H1 (cell line): ENCODE measurements at regions not wholly inside any gene's neighbourhood (a gene's known extent, or its start where the extent isn't known, plus 50 kb on each side); places are given as distances from the start of the nearest gene placed in this dataset.

Experiments
- EZH2 ChIP-seq: fragments of 200-600 bp; sonication (generic); IDR thresholded peaks from 2 replicates; pipeline ENCODE4 v1.7.1; 2012; ENCODE audit warnings: low read depth, mild to moderate bottlenecking, moderate library complexity, low read length, inconsistent platforms; ENCODE audit not compliant: severe bottlenecking
- JUND ChIP-seq: IDR thresholded peaks from 2 replicates; pipeline ENCODE4 v1.6.1; 2011; ENCODE audit warnings: mild to moderate bottlenecking, improper control_type of control experiment, low read length
- MAFK ChIP-seq: IDR thresholded peaks from 2 replicates; pipeline ENCODE4 v1.6.1; 2012; ENCODE audit warnings: low read depth, mild to moderate bottlenecking, improper control_type of control experiment, low read length
- PHF8 ChIP-seq: fragments of 200-600 bp; sonication (generic); conservative IDR thresholded peaks from 2 replicates; pipeline ENCODE4 v1.7.1; 2012; ENCODE audit warnings: low read depth, mild to moderate bottlenecking, inconsistent platforms, low read length, moderate library complexity
- POLR2A ChIP-seq, 2 experiments: IDR thresholded peaks; 1 replicate in 1 of 2; 2 replicates in 1 of 2; pipeline ENCODE4 v1.6.1; 2011; ENCODE audit warnings: low read depth in 2 of 2, low read length in 2 of 2, mild to moderate bottlenecking in 2 of 2; ENCODE audit errors: control extremely low read depth in 1 of 2
- RXRA ChIP-seq: IDR thresholded peaks from 2 replicates; pipeline ENCODE4 v1.6.1; 2011; ENCODE audit warnings: low read depth, mild to moderate bottlenecking, low read length, moderate library complexity; ENCODE audit not compliant: insufficient read depth
- TF ChIP-seq, protein P1 (sequence below), 3 experiments: IDR thresholded peaks; 1 replicate in 2 of 3; 2 replicates in 1 of 3; pipeline versions ENCODE4 v1.5.1 to v1.6.1; 2011; ENCODE audit warnings: low read length in 3 of 3, mild to moderate bottlenecking in 3 of 3, inconsistent platforms in 2 of 3, low read depth in 1 of 3, moderate library complexity in 1 of 3; ENCODE audit not compliant: insufficient read depth in 1 of 3; ENCODE audit errors: control extremely low read depth in 1 of 3
- TF ChIP-seq, protein P2 (sequence below): IDR thresholded peaks from 2 replicates; pipeline ENCODE4 v1.6.1; 2012; ENCODE audit warnings: low read length, inconsistent platforms

DNA sequence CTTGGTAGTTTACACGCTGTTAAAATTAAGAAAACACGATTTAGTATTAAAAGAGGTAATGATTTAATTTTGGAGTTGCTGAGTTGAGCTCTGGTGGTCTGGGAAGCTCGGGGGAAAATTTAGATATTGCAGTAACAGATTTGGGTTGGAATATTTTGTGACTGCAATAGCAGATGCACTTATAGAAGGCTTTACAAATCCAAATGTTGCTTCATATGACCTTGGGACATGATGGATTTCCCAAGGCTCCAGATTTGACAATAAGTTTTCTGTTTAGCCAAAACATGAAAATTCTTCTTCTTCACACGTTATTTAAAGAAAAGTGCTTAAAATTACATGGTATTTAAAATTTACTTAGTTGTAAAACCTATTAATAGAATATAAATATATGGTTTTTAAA, 302.0 kb downstream of the SPRY1 start:
- TF ChIP-seq, protein P1, sequence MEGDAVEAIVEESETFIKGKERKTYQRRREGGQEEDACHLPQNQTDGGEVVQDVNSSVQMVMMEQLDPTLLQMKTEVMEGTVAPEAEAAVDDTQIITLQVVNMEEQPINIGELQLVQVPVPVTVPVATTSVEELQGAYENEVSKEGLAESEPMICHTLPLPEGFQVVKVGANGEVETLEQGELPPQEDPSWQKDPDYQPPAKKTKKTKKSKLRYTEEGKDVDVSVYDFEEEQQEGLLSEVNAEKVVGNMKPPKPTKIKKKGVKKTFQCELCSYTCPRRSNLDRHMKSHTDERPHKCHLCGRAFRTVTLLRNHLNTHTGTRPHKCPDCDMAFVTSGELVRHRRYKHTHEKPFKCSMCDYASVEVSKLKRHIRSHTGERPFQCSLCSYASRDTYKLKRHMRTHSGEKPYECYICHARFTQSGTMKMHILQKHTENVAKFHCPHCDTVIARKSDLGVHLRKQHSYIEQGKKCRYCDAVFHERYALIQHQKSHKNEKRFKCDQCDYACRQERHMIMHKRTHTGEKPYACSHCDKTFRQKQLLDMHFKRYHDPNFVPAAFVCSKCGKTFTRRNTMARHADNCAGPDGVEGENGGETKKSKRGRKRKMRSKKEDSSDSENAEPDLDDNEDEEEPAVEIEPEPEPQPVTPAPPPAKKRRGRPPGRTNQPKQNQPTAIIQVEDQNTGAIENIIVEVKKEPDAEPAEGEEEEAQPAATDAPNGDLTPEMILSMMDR (IDR thresholded peaks at IDR 0.05; ENCODE audit: control extremely low read depth in 1 of 3, insufficient read depth in 1 of 3, low read depth in 1 of 3, low read length in 3 of 3): no peak
- TF ChIP-seq PHF8 (no peak), JUND (no peak), EZH2 (no peak), POLR2A (IDR thresholded peaks at IDR 0.05; ENCODE audit: control extremely low read depth in 1 of 2, low read depth in 2 of 2, low read length in 2 of 2) (no peak), MAFK (no peak), RXRA (no peak)
- TF ChIP-seq, protein P2, sequence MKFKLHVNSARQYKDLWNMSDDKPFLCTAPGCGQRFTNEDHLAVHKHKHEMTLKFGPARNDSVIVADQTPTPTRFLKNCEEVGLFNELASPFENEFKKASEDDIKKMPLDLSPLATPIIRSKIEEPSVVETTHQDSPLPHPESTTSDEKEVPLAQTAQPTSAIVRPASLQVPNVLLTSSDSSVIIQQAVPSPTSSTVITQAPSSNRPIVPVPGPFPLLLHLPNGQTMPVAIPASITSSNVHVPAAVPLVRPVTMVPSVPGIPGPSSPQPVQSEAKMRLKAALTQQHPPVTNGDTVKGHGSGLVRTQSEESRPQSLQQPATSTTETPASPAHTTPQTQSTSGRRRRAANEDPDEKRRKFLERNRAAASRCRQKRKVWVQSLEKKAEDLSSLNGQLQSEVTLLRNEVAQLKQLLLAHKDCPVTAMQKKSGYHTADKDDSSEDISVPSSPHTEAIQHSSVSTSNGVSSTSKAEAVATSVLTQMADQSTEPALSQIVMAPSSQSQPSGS: no peak
